ENCODE measurements at regions not wholly inside any gene's neighbourhood (a gene's known extent, or its start where the extent isn't known, plus 50 kb on each side); places are given as distances from the start of the nearest gene placed in this dataset.

DNA sequence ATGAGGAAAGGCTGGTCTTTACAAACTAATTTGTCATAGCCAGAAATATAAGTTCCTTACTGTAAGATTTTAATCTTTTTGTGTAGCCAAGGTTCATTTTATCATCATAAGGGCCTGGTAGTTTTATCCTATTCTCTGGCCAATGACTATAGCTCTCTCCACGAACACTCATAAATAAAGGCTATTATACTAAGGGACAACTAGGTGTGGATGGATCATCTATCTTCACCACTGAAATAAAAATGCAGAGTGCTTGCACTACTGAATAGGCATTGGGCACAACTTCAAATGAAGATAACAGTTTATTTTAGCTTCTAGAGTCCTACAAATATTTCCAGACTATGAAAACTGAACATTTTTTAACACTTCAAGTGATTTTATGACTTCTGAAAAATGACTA is 698.6 kb downstream of the NOVA1 start:
- TF ChIP-seq, protein P1, sequence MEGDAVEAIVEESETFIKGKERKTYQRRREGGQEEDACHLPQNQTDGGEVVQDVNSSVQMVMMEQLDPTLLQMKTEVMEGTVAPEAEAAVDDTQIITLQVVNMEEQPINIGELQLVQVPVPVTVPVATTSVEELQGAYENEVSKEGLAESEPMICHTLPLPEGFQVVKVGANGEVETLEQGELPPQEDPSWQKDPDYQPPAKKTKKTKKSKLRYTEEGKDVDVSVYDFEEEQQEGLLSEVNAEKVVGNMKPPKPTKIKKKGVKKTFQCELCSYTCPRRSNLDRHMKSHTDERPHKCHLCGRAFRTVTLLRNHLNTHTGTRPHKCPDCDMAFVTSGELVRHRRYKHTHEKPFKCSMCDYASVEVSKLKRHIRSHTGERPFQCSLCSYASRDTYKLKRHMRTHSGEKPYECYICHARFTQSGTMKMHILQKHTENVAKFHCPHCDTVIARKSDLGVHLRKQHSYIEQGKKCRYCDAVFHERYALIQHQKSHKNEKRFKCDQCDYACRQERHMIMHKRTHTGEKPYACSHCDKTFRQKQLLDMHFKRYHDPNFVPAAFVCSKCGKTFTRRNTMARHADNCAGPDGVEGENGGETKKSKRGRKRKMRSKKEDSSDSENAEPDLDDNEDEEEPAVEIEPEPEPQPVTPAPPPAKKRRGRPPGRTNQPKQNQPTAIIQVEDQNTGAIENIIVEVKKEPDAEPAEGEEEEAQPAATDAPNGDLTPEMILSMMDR (conservative IDR thresholded peaks at IDR 0.05; ENCODE audit: low read depth, low read length): no peak
- TF ChIP-seq RFX5 (IDR thresholded peaks at IDR 0.05; ENCODE audit: low read depth, low read length) (no peak), CEBPB (IDR thresholded peaks at IDR 0.05; ENCODE audit: low read depth, low read length) (no peak), MAFK (IDR thresholded peaks at IDR 0.05; ENCODE audit: low read depth, low read length) (no peak), POLR2A (IDR thresholded peaks at IDR 0.05; ENCODE audit: low read depth, low read length) (no peak), MAZ (IDR thresholded peaks at IDR 0.05; ENCODE audit: borderline replicate concordance, low read depth, low read length) (no peak), BHLHE40 (IDR thresholded peaks at IDR 0.05; ENCODE audit: low read depth, low read length) (no peak), CHD1 (IDR thresholded peaks at IDR 0.05; ENCODE audit: low read depth, low read length) (no peak), FOS (IDR thresholded peaks at IDR 0.05; ENCODE audit: low read depth, low read length) (no peak), RAD21 (IDR thresholded peaks at IDR 0.05; ENCODE audit: low read length) (no peak), SMC3 (IDR thresholded peaks at IDR 0.05; ENCODE audit: low read depth, low read length) (no peak), RCOR1 (IDR thresholded peaks at IDR 0.05; ENCODE audit: insufficient replicate concordance, low read length) (no peak)
